ENCODE measurements at regions not wholly inside any gene's neighbourhood (a gene's known extent, or its start where the extent isn't known, plus 50 kb on each side); places are given as distances from the start of the nearest gene placed in this dataset.

DNA sequence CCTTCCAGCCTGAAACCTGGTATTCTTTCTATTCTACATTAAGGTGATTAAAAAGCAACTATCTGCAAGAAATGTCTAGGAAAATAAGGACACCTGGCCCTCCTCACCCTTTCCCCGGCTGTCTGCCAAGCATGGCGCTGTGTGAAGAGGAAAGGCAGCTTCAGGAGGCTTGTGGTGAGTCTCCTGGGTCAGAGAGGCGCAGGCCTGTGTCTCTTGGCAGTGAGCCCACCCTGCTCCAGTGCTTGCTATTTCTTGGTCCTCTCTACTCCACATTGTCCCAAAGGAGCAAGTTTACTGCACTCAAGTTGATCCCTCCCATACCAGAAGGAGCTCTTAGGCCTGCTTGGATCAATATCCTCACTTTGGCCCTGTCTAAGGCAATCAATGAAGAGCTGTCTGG lies 520.7 kb upstream of the B3GAT1 start:
- no peaks in the 10 kb centered on the region for H3K4me1 ChIP-seq
- no peak for DNase-seq
- H3K27ac ChIP-seq, result no peak overlapping the region
- H3K27me3 ChIP-seq, result no peaks in the 10 kb centered on the region
- no peaks in the 10 kb centered on the region for H3K9me3 ChIP-seq
- TF ChIP-seq CTCF (IDR thresholded peaks at IDR 0.05) (no peak), POLR2AphosphoS5 (IDR thresholded peaks at IDR 0.05) (no peak), POLR2A (IDR thresholded peaks at IDR 0.05) (no peak), EP300 (IDR thresholded peaks at IDR 0.05) (no peak)
- H3K36me3 ChIP-seq, result no peaks in the 10 kb centered on the region
- intact Hi-C loops (cut with DNase I), result no loop called here
- H3K4me3 ChIP-seq, result no peak overlapping the region
- 70 to 80% methylated on average over 3 of the region's 3 CpGs for WGBS, 2 donors

DNA sequence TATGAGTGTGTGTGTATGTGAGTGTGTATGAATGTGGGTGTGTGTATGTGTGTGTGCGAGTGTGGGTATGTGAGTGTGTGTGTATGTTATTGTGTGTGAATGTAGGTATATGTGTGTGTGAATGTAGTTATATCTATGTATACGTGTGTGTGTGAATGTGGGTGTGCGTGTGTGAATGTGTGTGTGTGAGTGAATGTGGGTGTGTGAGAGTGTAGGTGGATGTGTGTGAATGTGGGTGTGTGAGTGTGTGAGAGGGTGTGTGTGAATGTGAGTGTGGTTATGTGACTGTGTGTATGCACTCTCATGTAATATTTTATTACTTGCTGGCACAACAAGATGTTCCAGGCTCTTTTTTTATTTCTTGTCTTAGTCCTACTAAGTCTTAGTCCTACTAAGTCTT lies 513.4 kb upstream of the B3GAT1 start:
- Histone ChIP-seq H3K9me3 (no peaks in the 10 kb centered on the region), H3K4me3 (no peak overlapping the region), H3K4me1 (no peaks in the 10 kb centered on the region), H3K36me3 (no peaks in the 10 kb centered on the region), H3K27ac (no peak overlapping the region), H3K27me3 (no peaks in the 10 kb centered on the region)
- DNase-seq, result no peak
- TF ChIP-seq POLR2AphosphoS5 (IDR thresholded peaks at IDR 0.05), result no peak
- TF ChIP-seq CTCF (IDR thresholded peaks at IDR 0.05), result no peak
- no peak for TF ChIP-seq POLR2A (IDR thresholded peaks at IDR 0.05)
- no peak for TF ChIP-seq EP300 (IDR thresholded peaks at IDR 0.05)
- 86 to 94% methylated on average over 3 of the region's 3 CpGs for WGBS, 2 donors
- intact Hi-C loops (cut with DNase I), result no loop called here

DNA sequence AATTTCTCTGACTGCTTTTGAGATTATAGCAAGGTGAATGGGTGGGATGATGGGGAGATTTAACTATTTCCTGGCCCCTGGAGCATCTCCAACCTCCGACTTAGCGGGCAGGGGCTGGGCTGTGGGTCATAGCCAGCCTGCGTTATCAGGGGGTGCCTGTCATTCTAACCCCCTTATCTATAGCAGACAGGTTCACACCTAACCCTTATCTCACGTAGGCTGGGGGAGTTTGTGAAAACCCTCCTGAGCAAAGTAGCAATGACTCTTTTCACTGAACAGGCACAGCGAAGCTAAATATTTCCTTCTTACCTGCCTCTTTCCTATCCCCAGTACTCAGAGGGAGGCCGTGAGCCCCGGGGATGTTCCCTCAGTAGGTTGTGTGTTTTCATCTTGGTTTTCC lies 511.4 kb upstream of the B3GAT1 start:
- Histone ChIP-seq H3K36me3 (no peaks in the 10 kb centered on the region), H3K9me3 (no peaks in the 10 kb centered on the region), H3K4me1 (no peaks in the 10 kb centered on the region), H3K27me3 (no peaks in the 10 kb centered on the region), H3K4me3 (no peak overlapping the region), H3K27ac (no peak overlapping the region)
- intact Hi-C loops (cut with DNase I), result no loop called here
- DNase-seq, result no peak
- 80 to 84% methylated on average over 7 of the region's 7 CpGs for WGBS, 2 donors
- no peak for TF ChIP-seq EP300 (IDR thresholded peaks at IDR 0.05)
- no peak for TF ChIP-seq POLR2A (IDR thresholded peaks at IDR 0.05)
- no peak for TF ChIP-seq POLR2AphosphoS5 (IDR thresholded peaks at IDR 0.05)
- TF ChIP-seq CTCF (IDR thresholded peaks at IDR 0.05), result no peak

DNA sequence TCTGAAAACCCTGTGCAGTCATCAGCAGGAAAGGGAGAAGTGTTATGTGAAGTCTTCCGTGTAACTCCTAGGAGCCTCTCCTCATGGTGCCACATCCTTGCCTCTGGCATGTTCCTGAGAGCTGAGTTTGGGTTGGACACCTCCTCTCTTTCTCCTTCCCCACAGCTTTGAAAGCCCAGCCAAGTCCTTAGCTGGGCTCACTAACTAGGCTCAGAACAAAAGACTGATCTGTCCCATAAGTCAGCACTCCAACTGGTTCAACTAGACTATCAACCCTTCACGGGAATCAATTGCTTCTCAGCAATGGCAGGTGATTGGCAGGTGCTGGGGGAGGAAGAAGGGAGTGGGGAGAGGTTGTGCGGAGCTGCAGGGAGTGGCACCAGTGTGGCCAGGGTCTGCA lies 509.9 kb upstream of the B3GAT1 start:
- intact Hi-C loops (cut with DNase I), result no loop called here
- Histone ChIP-seq H3K4me1 (no peaks in the 10 kb centered on the region), H3K27ac (no peak overlapping the region), H3K27me3 (no peaks in the 10 kb centered on the region), H3K36me3 (no peaks in the 10 kb centered on the region), H3K4me3 (no peak overlapping the region), H3K9me3 (no peaks in the 10 kb centered on the region)
- 38 to 61% methylated on average over 3 of the region's 3 CpGs for WGBS, 2 donors
- DNase-seq, result no peak
- no peak for TF ChIP-seq EP300 (IDR thresholded peaks at IDR 0.05)
- no peak for TF ChIP-seq POLR2AphosphoS5 (IDR thresholded peaks at IDR 0.05)
- no peak for TF ChIP-seq CTCF (IDR thresholded peaks at IDR 0.05)
- no peak for TF ChIP-seq POLR2A (IDR thresholded peaks at IDR 0.05)

DNA sequence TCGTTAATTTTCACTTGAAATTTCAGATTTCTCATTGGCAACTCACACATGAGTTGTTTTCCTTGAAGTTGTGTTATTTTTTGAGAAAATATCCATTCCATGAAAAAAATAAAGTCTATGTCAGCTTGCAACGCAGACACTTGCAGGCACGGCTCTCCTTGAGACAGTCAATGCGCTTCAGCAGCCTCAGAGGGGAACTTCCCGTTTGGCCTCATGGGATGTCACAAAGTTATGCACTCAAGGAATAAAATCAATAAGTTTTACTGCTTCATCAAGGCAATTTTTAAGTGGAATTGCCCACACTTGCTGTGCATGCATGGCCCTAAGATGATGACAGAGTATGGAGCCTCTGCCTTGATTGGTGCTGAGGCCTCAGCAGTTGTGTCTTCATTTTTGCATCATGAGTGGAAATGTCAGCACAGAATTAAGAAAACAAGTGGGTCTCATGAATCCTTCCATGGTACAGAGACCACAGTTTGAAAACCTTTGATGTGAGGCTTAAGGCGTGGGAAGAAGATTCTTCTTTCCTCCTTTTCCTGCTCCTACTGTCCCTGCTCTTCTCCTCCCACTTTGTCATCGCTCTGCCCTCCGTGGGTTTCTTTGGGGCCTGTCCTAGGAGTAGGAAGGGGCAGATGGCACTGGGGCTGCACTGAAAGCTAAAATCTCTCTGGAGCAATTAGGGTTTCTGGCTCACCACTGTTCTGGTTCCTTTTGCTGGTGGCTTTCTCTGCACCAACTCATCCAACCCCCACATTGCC lies 509.0 kb upstream of the B3GAT1 start:
- Histone ChIP-seq H3K9me3 (no peaks in the 10 kb centered on the region), H3K27ac (no peak overlapping the region), H3K27me3 (no peaks in the 10 kb centered on the region), H3K4me3 (no peak overlapping the region), H3K4me1 (peaks cover 0 to 5% (median 1%) of the 10 kb centered on the region in 4 donors), H3K36me3 (no peaks in the 10 kb centered on the region)
- intact Hi-C loops (cut with DNase I), result no loop called here
- 71 to 78% methylated on average over 8 of the region's 8 CpGs for WGBS, 2 donors
- no peak for DNase-seq
- TF ChIP-seq EP300 (IDR thresholded peaks at IDR 0.05) (no peak), CTCF (IDR thresholded peaks at IDR 0.05) (no peak), POLR2A (IDR thresholded peaks at IDR 0.05) (no peak), POLR2AphosphoS5 (IDR thresholded peaks at IDR 0.05) (no peak)

Data from sigmoid colon (tissue), 6 donors.